ENCODE measurements at regions not wholly inside any gene's neighbourhood (a gene's known extent, or its start where the extent isn't known, plus 50 kb on each side); places are given as distances from the start of the nearest gene placed in this dataset.

GRCh38 chr3:59126446-59126845 lies 76.6 kb upstream of the CFAP20DC start:
- peak overlapping the region in 1 of 3 experiments; percentile 6 for H3K27ac Mint-ChIP-seq
- no peak overlapping the region for H3K4me3 Mint-ChIP-seq
- H3K36me3 Mint-ChIP-seq (ENCODE audit: low read depth): no peaks in the 10 kb centered on the region
- peaks cover 41% of the 10 kb centered on the region for H3K4me1 Mint-ChIP-seq
- H3K27me3 Mint-ChIP-seq (ENCODE audit: low read depth): no peaks in the 10 kb centered on the region
- no peaks in the 10 kb centered on the region for H3K9me3 Mint-ChIP-seq
- TF ChIP-seq, protein P1, sequence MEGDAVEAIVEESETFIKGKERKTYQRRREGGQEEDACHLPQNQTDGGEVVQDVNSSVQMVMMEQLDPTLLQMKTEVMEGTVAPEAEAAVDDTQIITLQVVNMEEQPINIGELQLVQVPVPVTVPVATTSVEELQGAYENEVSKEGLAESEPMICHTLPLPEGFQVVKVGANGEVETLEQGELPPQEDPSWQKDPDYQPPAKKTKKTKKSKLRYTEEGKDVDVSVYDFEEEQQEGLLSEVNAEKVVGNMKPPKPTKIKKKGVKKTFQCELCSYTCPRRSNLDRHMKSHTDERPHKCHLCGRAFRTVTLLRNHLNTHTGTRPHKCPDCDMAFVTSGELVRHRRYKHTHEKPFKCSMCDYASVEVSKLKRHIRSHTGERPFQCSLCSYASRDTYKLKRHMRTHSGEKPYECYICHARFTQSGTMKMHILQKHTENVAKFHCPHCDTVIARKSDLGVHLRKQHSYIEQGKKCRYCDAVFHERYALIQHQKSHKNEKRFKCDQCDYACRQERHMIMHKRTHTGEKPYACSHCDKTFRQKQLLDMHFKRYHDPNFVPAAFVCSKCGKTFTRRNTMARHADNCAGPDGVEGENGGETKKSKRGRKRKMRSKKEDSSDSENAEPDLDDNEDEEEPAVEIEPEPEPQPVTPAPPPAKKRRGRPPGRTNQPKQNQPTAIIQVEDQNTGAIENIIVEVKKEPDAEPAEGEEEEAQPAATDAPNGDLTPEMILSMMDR (IDR thresholded peaks at IDR 0.05; ENCODE audit: unreplicated experiment in 3 of 3): no peak

DNA sequence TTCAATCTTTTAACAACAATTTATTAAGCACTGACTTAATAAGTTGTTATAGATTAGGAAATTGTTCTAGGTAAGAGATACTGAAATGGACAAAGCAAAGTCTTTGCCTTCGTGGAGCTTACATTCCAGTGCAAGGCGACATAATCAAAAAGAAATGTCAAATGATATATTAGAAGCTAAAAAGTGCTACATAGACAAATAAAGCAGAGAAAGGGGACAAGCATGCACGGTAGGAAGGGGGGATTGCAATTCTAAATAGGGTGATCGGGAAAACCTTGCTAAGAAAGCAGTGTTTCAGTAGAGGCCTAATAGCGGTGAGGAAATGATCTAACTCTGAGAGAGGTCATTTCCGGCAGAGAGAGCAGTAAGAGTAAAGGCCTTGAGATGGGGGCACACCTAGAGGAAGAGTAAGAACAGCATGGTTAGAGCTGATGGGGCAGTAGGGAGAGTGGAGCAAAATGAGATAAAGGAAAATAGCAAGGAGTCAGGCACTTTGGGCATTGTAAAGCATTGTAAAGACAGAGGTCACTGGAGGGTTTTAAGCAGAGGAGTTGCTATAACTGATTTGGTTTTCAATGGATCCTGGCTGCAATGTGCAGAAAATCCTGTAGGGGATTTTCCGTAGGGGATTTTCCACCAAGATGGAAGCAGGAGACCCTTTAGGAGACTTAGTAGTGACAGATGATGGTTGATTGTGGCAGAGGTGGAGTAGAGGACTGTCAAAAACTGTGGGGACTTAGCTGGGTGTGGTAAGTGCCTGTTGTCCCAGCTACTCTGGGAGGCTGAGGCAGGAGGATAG lies 71.7 kb upstream of the CFAP20DC start:
- TF ChIP-seq, protein P1 (IDR thresholded peaks at IDR 0.05; ENCODE audit: unreplicated experiment in 3 of 3): no peak
- H3K4me3 Mint-ChIP-seq: no peak overlapping the region
- H3K9me3 Mint-ChIP-seq: peaks cover 4% of the 10 kb centered on the region
- H3K36me3 Mint-ChIP-seq (ENCODE audit: low read depth): no peaks in the 10 kb centered on the region
- peaks cover 6% of the 10 kb centered on the region for H3K27me3 Mint-ChIP-seq (ENCODE audit: low read depth)
- no peak overlapping the region for H3K27ac Mint-ChIP-seq
- H3K4me1 Mint-ChIP-seq: peaks cover 7% of the 10 kb centered on the region

GRCh38 chr3:59118928-59119327 lies 69.1 kb upstream of the CFAP20DC start:
- Mint-ChIP-seq H3K4me1 (no peaks in the 10 kb centered on the region), H3K27me3 (ENCODE audit: low read depth) (peaks cover 6% of the 10 kb centered on the region), H3K27ac (no peak overlapping the region), H3K9me3 (peaks cover 4% of the 10 kb centered on the region), H3K36me3 (ENCODE audit: low read depth) (no peaks in the 10 kb centered on the region), H3K4me3 (no peak overlapping the region)
- TF ChIP-seq, protein P1 (IDR thresholded peaks at IDR 0.05; ENCODE audit: unreplicated experiment in 3 of 3): no peak

DNA sequence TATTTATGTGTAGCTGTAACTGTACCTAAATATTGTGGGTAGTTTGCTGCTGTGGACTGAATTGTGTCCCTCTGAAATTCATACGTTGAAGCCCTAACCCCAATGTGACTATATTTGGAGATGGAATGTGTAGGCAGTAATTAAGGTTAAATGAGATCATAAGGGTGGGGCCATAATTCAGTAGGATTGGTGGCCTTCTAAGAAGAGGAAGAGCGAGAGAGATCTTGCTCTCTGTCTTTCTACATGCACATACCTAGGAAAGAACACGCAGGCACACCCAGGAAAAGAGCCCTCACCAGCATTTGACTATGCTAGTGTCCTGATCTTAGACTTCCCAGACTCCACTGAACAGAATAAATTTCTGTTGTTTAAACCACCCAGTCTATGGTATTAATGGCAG lies 67.6 kb upstream of the CFAP20DC start:
- Mint-ChIP-seq H3K27me3 (ENCODE audit: low read depth) (peaks cover 6% of the 10 kb centered on the region), H3K9me3 (peaks cover 4% of the 10 kb centered on the region), H3K27ac (no peak overlapping the region), H3K36me3 (ENCODE audit: low read depth) (no peaks in the 10 kb centered on the region), H3K4me3 (no peak overlapping the region), H3K4me1 (no peaks in the 10 kb centered on the region)
- TF ChIP-seq, protein P1 (IDR thresholded peaks at IDR 0.05; ENCODE audit: unreplicated experiment in 3 of 3): no peak

GRCh38 chr3:59116233-59116537 lies 66.4 kb upstream of the CFAP20DC start:
- TF ChIP-seq, protein P1 (IDR thresholded peaks at IDR 0.05; ENCODE audit: unreplicated experiment in 3 of 3): no peak
- no peaks in the 10 kb centered on the region for H3K4me1 Mint-ChIP-seq
- H3K27ac Mint-ChIP-seq: no peak overlapping the region
- no peaks in the 10 kb centered on the region for H3K36me3 Mint-ChIP-seq (ENCODE audit: low read depth)
- peaks cover 6% of the 10 kb centered on the region for H3K27me3 Mint-ChIP-seq (ENCODE audit: low read depth)
- no peak overlapping the region for H3K4me3 Mint-ChIP-seq
- peaks cover 4% of the 10 kb centered on the region for H3K9me3 Mint-ChIP-seq

Measured in nephron (organoid).